ENCODE measurements at regions not wholly inside any gene's neighbourhood (a gene's known extent, or its start where the extent isn't known, plus 50 kb on each side); places are given as distances from the start of the nearest gene placed in this dataset.

GRCh38 chr4:83722730-83723269 is 186.9 kb downstream of the GPAT3 start:
- no peak overlapping the region for H3K27ac Mint-ChIP-seq
- H3K27me3 Mint-ChIP-seq (ENCODE audit: insufficient read depth), result peaks cover 10% of the 10 kb centered on the region
- H3K4me3 Mint-ChIP-seq, result no peak overlapping the region
- no peak for TF ChIP-seq CTCF (IDR thresholded peaks at IDR 0.05)
- H3K36me3 Mint-ChIP-seq (ENCODE audit: low read depth), result no peaks in the 10 kb centered on the region
- DNase-seq, result no peak
- no peaks in the 10 kb centered on the region for H3K4me1 Mint-ChIP-seq (ENCODE audit: low read depth)
- H3K9me3 Mint-ChIP-seq, result no peaks in the 10 kb centered on the region

- H3K4me3 Mint-ChIP-seq, result no peak overlapping the region
- peaks cover 3% of the 10 kb centered on the region for H3K27me3 Mint-ChIP-seq (ENCODE audit: insufficient read depth)
- DNase-seq, result no peak
- no peak overlapping the region for H3K27ac Mint-ChIP-seq
- no peaks in the 10 kb centered on the region for H3K36me3 Mint-ChIP-seq (ENCODE audit: low read depth)
- no peak for TF ChIP-seq CTCF (IDR thresholded peaks at IDR 0.05)
- H3K4me1 Mint-ChIP-seq (ENCODE audit: low read depth), result no peaks in the 10 kb centered on the region
- H3K9me3 Mint-ChIP-seq, result no peaks in the 10 kb centered on the region
Measured at GRCh38 chr4:83716874-83717273, 181.0 kb downstream of the GPAT3 start.

GRCh38 chr4:83712890-83713289 is 177.0 kb downstream of the GPAT3 start:
- Mint-ChIP-seq H3K36me3 (ENCODE audit: low read depth) (no peaks in the 10 kb centered on the region), H3K4me3 (no peak overlapping the region), H3K9me3 (no peaks in the 10 kb centered on the region), H3K4me1 (ENCODE audit: low read depth) (no peaks in the 10 kb centered on the region), H3K27ac (no peak overlapping the region), H3K27me3 (ENCODE audit: insufficient read depth) (peaks cover 11% of the 10 kb centered on the region)
- DNase-seq, result no peak
- TF ChIP-seq CTCF (IDR thresholded peaks at IDR 0.05), result no peak

- Mint-ChIP-seq H3K4me3 (no peak overlapping the region), H3K27me3 (ENCODE audit: insufficient read depth) (peaks cover 11% of the 10 kb centered on the region), H3K4me1 (ENCODE audit: low read depth) (no peaks in the 10 kb centered on the region), H3K27ac (no peak overlapping the region), H3K36me3 (ENCODE audit: low read depth) (no peaks in the 10 kb centered on the region), H3K9me3 (no peaks in the 10 kb centered on the region)
- DNase-seq, result no peak
- TF ChIP-seq CTCF (IDR thresholded peaks at IDR 0.05), result no peak
Measured at GRCh38 chr4:83709627-83710026, 173.7 kb downstream of the GPAT3 start.

- H3K27me3 Mint-ChIP-seq (ENCODE audit: insufficient read depth), result peaks cover 8% of the 10 kb centered on the region
- DNase-seq, result no peak
- no peak overlapping the region for H3K27ac Mint-ChIP-seq
- no peak for TF ChIP-seq CTCF (IDR thresholded peaks at IDR 0.05)
- no peaks in the 10 kb centered on the region for H3K9me3 Mint-ChIP-seq
- H3K4me1 Mint-ChIP-seq (ENCODE audit: low read depth), result no peaks in the 10 kb centered on the region
- H3K4me3 Mint-ChIP-seq, result no peak overlapping the region
- H3K36me3 Mint-ChIP-seq (ENCODE audit: low read depth), result no peaks in the 10 kb centered on the region
Measured at GRCh38 chr4:83708500-83709175, 172.7 kb downstream of the GPAT3 start.

Measured in HFFc6 (cell line).